AG04449 (cell line): ENCODE measurements at regions not wholly inside any gene's neighbourhood (a gene's known extent, or its start where the extent isn't known, plus 50 kb on each side); places are given as distances from the start of the nearest gene placed in this dataset.
A peak's percentile ranks its signal among the peaks of the same experiment; 100 is the strongest.
"Not testable (repeated sequence)": the region's sequence is repeated elsewhere in the genome, so short reads cannot be mapped to it uniquely, and the experiment has no call there.

ENCODE experiments used
- CTCF ChIA-PET: fragments of 350-600 bp; formaldehyde crosslinking; extraction: SDS; loops from one replicate; lab custom pipeline; 2021; ENCODE audit warnings: antibody characterized with exemption; lab: Yijun Ruan, JAX
- POLR2A ChIA-PET: fragments of 400-600, 350-600 bp; formaldehyde crosslinking; extraction: SDS; loops from one replicate; lab custom pipeline; 2020; ENCODE audit warnings: antibody characterized with exemption, inconsistent platforms; lab: Yijun Ruan, JAX
- DNase-seq: peaks from one replicate; pipeline ENCODE4 v3.0.0-alpha.2; 2010; ENCODE audit warnings: low read depth, low spot score
- H3K4me3 ChIP-seq: 2 replicates; pipeline ENCODE4 v1.5.1; 2011; ENCODE audit warnings: low read depth, mild to moderate bottlenecking, control low read depth, low read length
- CTCF ChIP-seq: IDR thresholded peaks from one replicate; pipeline ENCODE4 v1.5.1; 2011; ENCODE audit warnings: mild to moderate bottlenecking, moderate library complexity, low read length, control low read depth, inconsistent platforms; ENCODE audit not compliant: insufficient read depth; ENCODE audit errors: missing control alignments

- peak; percentile 36 for TF ChIP-seq CTCF
- peak overlapping the region; percentile 80 for H3K4me3 ChIP-seq
- POLR2A ChIA-PET: interaction anchor here (0.7 to 1.2 kb wide), 3 partner anchors 23 to 1764 kb away, joined by 3 to 4 read pairs (median 3); partner anchors contain the start of gene SRSF6
- CTCF ChIA-PET: interaction anchor here (1.1 to 1.9 kb wide), 12 partner anchors 8 to 352 kb away, joined by 3 to 8 read pairs (median 4); partner anchors contain the start of gene LPIN3
- DNase-seq: peak; percentile 29
These were observed 75.2 kb upstream of the CHD6 start for GRCh38 chr20:41693136-41693979.

- TF ChIP-seq CTCF: no peak
- H3K4me3 ChIP-seq: peak overlapping the region; percentile 80
- ChIA-PET CTCF (interaction anchor here (1.1 to 1.9 kb wide), 10 partner anchors 9 to 352 kb away, joined by 3 to 8 read pairs (median 4); partner anchors contain the start of gene LPIN3), POLR2A (interaction anchor here (0.7 to 1.2 kb wide), 3 partner anchors 23 to 1765 kb away, joined by 3 to 4 read pairs (median 3); partner anchors contain the start of gene SRSF6)
- DNase-seq: no peak
These were observed 74.4 kb upstream of the CHD6 start for GRCh38 chr20:41692479-41693135.

- CTCF ChIA-PET: no interaction called here
- POLR2A ChIA-PET: no interaction called here
These were observed 73.3 kb upstream of the CHD6 start for GRCh38 chr20:41691443-41691842.

GRCh38 chr20:41690702-41691101 is 72.5 kb upstream of the CHD6 start:
- H3K4me3 ChIP-seq: no peak overlapping the region
- TF ChIP-seq CTCF: no peak
- CTCF ChIA-PET: no interaction called here
- POLR2A ChIA-PET: no interaction called here
- DNase-seq: no peak

More at GRCh38 chr20:41691443-41691842, 73.3 kb upstream of the CHD6 start:
- no peak for TF ChIP-seq CTCF
- no peak overlapping the region for H3K4me3 ChIP-seq
- DNase-seq: no peak

GRCh38 chr20:41686961-41687360 is 68.8 kb upstream of the CHD6 start:
- DNase-seq: no peak
- ChIA-PET CTCF (no interaction called here), POLR2A (no interaction called here)
- no peak overlapping the region for H3K4me3 ChIP-seq
- TF ChIP-seq CTCF: no peak

- DNase-seq, POLR2A ChIA-PET, H3K4me3 ChIP-seq, CTCF ChIA-PET: not testable (repeated sequence)
These were observed 67.0 kb upstream of the CHD6 start for GRCh38 chr20:41685145-41685544.
